Uterus (tissue), 2 donors: ENCODE measurements at regions not wholly inside any gene's neighbourhood (a gene's known extent, or its start where the extent isn't known, plus 50 kb on each side); places are given as distances from the start of the nearest gene placed in this dataset.

Source experiments
- CTCF ChIP-seq, 4 experiments: fragments of 200-600 bp in 2 of 4; fragments of 450-650 bp in 2 of 4; sonication (generic) in 2 of 4; IDR thresholded peaks; one replicate each; pipeline ENCODE4 v1.5.1; 2016 to 2019; ENCODE audit warnings: antibody characterized with exemption in 4 of 4, mild to moderate bottlenecking in 2 of 4, moderate library complexity in 1 of 4
- POLR2A ChIP-seq, 2 donors: fragments of 450-650 bp; IDR thresholded peaks; one replicate each; pipeline ENCODE4 v1.6.1; 2016; ENCODE audit warnings: antibody characterized with exemption in 2 of 2, mild to moderate bottlenecking in 1 of 2, moderate library complexity in 1 of 2

- TF ChIP-seq CTCF (IDR thresholded peaks at IDR 0.05) (no peak), POLR2A (IDR thresholded peaks at IDR 0.05) (no peak)
Measured at GRCh38 chr3:159823780-159824179, 164.9 kb upstream of the IL12A start.
